NCI-H2107 (cell line): ENCODE measurements at regions not wholly inside any gene's neighbourhood (a gene's known extent, or its start where the extent isn't known, plus 50 kb on each side); places are given as distances from the start of the nearest gene placed in this dataset.

Source experiments
- DNase-seq: peaks from one replicate; lab custom pipeline; 2025; lab: John Stamatoyannopoulos, UW

DNA sequence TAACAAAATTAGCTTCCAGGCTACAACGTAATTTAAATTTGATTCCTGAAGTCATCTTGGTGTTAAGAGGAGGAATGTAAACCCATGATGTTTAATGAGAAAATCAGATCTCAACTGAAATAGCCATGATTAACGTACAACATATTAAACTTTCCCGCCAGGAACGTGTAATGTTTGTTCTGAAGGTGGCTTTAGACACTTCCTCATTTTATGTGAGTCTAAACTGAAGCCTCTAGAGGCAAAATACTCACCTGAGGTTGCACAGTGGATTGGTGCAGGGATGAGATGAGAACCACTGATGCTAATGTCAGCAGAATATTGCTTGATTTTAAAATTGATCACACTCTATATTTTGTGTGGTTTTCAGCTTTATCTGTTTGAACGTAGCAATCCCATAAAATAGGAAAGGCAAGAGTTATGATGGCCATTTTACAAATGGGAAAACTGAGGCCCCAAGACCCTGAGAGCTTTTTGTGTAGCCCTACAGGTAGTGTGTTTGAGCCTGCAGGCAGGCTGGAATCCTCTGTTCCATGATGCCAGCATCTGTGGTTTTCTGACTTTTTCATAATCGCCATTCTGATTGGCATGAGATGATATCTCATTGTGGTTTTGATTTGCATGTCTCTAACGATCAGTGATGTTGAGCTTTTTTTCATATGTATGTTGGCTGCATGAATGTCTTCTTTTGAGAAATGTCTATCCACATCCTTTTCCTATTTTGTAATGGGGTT, 243.7 kb upstream of the BMPER start:
- no peak for DNase-seq

DNA sequence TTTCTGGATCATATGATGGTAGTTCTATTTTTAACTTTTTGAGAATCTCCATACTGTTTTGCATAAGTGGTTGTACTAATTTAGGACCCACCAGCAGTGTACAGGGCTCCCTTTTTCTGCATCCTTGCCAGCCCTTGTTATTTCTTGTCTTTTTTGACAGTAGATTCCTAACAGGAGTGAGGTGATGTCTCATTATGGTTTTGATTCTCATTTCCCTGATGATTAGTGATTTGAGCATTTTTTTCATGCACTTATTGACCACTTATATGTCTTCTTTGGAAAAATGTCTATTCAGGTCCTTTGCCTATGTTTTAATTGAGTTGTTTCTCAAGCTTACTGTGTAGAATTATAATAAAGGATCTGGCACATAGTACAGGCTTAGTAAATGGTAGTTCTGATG, 238.8 kb upstream of the BMPER start:
- no peak for DNase-seq

DNA sequence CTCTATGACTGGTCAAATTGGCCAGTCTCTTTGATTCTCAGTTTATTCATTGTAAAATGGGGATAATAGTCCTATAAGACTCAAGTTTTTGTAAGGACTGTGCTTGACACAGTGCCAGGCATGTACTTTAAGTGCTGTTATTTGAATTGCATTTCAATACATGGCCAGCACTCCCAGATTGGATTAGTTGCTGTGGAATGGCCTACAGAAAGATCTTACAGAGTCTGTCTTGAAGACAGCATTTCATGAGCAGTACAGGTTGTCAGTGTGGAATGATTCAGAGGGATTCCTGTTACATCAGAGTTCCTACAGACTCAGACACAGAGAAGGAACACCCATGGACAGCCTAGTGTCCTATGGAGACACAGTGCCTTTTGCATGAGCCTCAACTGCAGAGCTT, 238.1 kb upstream of the BMPER start:
- DNase-seq = no peak

DNA sequence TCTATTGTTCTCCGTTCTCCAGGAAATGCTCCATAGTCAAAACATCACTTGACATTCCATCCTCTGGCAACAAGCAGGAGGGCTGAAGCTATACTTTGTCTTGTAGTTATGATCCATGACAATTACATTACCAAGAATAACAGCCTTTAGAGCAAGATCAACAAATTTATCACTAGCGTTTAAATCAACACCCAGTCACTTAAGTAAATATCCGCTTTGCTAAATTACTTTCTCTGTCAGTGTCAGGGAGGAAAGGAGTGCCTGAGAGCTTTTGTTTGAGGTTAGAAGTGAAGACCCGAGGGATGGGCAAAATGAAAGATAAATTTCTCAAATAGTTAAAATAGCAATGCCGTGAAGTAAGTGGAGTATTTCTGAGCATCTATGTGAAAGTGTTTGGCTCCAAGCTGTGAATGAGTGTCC, 236.1 kb upstream of the BMPER start:
- DNase-seq = no peak

DNA sequence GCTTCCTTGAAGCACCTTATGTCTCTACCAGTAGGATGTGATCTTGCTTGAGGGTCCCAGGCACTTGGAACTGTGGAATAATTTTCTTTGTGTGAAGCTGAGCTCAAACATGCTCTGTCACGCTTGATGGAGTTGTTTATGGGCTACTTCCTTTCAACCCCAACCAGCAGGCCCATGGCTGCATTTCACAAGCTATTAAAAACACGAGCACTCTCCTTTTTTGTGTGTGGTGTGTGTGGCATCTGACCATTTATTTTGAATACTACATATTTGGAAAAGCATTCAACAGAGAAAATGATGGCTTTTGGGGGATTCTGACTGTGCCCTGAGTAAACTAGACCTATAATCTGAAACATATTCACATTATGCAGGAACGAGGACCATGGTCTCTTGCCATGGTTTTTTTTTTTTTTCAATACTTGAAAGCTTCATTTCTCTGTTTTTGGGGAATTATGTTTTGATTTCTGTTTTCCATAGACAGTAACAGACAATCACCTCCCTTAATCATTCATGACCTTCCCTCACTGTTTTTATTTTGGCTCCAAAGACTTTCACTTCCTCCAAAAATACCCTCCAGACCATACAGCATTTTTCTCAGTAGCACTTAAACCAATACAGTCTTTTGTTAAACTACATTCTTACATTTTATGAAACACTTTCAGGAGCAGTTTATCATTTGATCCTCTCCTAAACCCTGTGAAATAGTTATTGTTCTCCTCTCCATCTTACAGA, 233.6 kb upstream of the BMPER start:
- no peak for DNase-seq

DNA sequence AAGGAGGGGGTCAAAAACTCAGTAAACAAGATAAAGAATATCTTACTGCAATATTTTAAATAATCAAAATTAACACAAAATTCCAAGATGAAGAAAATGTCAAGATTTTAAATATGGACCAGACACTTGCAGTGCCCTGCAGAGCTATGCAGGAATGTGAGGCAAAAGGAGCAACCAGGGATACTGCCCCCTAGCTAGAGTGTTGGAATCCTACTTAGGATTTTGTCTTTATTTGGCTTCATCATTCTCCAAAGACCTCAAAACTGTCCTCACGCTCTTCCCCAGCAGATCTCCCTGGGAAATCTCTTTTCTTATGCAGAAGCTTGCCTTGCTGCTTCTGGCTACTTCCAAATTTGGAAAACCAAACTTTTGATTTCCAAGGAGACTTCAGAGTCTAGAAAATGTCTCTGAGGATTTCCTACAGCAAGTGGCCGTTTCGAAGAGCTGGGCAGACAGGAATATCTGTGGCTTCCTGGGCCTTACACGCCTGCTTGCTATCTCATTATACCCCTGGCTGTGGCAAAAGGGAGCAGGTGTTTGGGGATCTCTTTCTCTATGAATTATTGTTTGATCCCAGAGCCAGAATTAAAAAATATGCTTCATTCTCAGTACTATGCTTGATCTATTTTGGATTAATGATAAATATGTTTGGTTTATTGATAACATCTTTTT, 232.2 kb upstream of the BMPER start:
- no peak for DNase-seq

DNA sequence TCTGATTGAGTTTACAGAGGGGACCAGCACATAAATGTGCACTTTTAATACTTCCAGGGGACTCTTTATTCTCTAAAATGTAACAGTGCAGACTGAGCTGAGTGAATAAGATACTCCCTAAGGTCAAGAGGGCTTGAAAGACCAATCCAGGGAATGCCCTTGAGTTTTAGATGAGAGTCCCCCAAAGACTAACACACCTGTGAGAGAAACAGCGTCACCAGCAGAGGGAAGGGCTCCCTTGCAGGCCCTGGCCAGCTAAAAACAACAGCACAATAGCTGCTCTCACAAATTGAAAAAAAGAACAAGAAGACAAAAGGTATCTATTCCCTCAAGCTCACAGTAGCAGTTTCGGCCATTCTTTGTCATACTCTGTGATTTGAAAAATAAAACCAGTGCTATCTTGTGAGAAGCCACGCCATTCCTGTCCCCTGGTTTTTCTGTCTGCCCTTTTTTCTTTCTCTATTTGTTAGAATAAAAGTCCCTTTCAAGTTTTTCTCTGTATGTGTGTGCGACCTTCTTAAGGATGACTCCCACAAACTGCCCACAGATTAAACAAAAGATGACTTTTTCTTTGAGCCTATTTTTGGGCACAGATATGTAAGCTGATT, 230.4 kb upstream of the BMPER start:
- DNase-seq = no peak

DNA sequence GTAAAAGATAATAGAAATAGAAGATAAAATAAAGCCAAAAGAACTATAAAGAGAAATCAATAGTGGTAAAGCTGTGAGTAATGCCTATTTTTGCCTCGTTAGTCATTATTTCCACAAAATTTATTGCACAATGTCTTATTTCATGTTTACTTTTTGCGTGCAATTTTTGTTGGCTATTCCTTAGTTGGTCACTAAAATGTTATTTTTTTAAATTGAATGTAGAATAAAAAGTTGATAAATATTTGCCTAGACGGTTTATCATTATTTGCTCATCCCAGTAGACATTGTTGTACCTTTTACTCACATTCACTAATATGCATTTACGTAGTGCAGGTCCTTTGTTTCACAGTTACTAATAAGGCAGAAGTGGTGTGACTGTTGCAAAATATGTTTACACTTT, 227.8 kb upstream of the BMPER start:
- DNase-seq = no peak

DNA sequence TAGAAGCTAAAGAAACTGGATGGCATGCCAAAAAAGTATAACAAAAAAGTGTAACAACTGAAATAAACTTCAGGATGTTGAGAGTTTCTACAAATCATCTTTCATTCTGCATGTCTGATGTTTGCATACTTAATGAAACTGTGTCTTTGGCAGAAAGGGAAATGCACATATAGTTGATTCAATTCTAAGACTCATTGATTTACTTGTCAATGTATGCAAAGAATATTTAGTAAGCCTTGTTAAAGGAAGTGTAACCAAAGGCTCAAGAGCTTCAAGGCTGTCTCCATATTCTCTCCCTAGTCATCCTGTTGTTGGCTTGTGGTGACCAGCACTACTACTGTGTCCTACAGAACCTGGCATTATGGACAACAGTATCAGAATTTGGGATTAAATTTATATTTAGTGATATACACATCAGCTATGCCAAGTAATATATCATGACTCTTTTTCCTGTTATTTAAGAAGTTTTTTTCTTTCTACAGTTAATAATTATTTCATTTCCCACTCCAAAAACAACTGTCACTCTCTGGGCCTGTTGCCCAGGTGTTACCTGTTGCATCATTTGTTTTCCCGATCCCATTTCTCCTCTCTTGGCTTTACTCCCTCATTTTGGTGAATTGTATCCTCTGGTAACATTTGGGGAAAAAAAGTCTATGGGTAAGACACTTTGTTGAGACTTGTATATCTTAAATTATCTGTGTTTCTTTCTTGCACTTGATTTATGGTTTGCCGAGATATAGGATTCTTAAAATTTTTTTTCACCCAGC, 226.6 kb upstream of the BMPER start:
- no peak for DNase-seq

DNA sequence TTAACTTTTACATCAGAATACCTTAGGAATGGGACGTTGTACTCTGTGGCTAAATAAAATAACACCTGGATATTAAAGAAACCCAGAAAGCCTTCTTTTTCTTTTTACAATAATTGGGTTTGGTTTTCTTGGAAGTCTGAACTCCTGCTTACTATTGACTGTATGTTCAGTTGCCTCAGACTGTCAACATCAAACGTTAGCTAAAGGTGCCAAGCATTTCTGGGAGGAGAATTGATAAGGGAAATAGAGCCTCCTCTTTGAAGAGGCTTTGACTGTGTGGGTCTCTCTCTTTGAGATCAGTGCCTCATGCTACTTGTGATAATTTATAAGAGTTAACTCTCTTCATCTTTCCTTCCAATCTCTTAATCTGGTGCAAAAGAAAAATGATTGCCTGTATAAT, 224.7 kb upstream of the BMPER start:
- DNase-seq = no peak

DNA sequence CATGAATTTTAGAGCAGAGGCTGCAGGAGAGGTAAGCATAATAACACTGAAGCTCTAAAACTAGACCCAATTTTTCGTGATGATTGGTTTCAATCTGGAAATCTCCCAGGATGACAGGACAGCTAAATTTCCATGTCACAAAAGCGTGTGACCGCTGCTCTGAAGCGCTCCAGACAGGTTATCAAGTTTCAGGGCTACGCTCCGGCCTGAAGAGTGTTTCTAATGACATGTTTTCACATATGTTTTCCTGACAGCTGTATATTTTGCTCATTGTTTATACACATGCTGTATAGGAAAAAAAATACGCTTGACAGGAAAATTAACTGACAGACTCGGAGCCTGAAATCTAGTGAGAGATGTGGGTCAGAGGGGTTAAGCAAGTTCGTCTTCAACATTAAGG, 219.8 kb upstream of the BMPER start:
- DNase-seq = no peak

DNA sequence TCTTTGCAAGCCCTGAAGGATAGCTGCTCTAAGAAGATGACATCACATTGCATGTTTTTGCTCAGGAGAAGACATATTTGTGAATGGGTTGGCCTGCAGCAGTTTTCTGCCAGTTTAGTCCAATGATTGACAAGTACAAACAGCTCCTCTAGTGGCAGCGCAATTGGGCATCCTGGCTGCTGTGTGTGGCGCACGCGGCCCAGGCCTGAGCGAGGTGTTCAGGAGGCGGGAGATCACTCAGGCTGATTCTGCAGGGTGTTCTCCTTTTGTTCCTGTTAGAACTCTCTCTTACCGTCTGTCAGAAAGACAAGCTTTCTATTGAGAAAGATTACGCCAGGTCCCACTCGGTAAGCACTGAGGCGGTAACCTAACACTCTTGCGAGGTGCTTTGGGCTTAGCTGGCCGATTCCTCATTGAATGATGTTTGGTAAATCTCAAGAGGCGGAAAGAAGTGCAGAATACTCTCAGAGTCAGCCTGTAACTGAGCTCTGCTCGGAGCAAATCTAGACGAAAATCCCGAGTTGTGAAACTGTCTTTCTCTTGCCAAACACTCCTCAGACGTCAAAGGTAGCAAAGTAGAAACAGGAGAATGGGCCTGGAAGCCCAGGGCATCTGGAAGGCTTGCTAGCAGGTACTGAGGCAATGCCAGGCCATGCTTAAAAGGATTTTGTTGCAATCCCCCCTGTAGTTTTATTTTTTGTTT, 219.2 kb upstream of the BMPER start:
- DNase-seq = peak; percentile 67

DNA sequence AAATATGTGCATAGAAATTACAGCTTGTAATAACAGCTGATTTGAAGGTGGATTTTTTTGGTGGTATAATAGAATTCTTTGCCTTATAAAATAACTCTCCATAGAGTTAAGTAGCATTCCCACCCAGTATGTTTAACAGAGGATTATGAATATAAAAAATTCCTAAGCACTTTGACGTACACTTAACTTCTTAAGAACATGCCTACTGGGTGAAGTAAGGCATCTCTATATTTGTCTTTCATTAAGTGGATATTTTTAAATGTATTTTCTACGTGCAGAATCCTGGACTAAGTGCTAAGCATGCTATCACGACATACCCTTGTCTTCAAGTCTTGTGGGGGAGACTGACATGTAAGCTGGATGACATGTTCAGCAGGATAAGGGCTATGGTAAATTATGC, 217.7 kb upstream of the BMPER start:
- no peak for DNase-seq

DNA sequence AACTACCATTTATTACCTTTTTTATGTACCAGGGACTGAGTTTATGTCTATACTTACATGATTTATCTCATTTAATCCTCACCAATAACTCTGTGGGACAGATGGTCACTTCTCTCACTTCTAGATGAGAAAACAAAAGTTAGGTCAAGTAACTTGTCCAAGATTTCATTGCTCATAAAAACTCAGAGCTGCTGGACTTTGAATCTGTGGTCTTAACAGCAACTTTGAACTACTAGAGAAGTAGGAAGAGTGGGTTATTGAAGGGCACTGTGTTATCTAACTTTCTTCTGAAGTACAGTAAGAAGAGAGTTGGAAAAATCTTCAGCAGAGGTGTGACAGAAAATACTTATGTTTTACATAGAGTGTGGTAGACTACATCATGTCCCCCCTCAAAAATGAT, 214.2 kb upstream of the BMPER start:
- no peak for DNase-seq

DNA sequence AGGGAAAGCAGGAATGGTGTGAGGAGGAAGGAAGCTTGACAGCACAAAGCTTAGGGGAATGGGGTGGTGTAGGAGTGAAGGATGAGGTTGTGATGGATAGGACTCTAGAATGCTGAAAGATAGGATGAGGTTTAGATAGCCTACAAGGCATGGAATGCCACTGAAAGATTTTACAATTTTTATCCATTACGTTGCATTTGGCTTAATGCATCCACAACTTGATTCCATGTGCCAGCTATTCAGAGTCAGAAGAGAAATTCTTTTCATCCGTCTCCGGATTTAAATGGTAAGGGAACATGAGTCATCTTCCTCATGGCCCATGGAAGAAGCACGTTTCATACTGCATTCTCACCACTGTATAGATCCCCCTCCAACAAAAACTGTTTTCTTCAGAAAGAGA, 212.4 kb upstream of the BMPER start:
- no peak for DNase-seq

DNA sequence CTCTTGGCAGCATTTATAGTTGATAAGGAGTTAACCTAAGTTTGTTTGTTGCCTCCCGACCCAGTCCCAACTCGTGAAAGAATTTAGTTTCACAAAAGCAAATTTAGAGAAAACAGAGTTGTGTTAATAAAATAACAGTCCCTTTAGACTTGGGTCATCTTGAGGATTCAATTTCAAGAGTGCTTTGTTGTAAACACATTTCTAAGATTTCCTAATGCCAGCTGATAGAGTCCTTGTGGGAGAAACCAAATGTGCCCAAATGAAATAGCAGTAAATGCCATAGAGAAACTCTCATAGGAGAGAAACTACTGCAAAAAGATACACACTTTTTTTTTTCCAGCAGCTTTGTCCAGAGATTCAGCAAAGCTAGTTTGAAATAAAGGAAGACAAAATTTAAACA, 211.3 kb upstream of the BMPER start:
- DNase-seq = no peak

DNA sequence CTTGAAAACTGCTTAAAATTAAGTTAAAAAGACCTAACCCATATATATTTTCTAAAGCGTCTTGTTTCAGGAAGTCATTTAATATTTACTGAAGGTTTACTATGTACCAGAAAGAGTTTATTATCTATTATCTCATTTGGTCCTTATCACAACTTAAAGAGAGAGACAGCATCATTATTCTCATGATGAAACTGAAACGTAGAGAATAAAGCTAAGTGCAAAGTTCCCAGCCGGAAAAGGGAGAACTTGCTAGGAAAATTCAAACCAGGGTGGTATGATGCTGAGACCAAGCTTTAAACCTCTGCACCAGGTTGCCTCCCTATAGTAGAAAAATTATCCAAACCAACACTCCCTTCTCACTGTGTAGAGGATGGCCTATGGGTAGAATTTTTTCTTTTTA, 207.7 kb upstream of the BMPER start:
- no peak for DNase-seq

DNA sequence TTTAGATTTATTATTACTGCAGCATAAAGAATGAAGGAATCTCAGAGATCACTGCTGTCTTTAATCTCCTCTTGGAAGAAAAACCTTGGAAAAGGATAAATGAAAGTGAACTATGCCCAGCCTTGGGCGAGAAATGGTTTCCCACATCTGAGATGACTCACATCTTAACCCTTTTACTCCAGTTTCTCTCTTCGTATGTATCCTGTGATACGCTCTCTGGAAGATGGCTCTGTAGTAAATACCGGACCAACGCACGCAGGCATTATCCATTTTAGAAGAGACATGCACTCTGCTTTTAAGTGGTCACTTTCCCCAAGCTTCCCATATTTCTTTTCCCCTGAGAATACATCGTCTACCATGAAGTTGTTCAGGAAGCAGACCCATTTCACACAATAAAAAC, 207.3 kb upstream of the BMPER start:
- no peak for DNase-seq

DNA sequence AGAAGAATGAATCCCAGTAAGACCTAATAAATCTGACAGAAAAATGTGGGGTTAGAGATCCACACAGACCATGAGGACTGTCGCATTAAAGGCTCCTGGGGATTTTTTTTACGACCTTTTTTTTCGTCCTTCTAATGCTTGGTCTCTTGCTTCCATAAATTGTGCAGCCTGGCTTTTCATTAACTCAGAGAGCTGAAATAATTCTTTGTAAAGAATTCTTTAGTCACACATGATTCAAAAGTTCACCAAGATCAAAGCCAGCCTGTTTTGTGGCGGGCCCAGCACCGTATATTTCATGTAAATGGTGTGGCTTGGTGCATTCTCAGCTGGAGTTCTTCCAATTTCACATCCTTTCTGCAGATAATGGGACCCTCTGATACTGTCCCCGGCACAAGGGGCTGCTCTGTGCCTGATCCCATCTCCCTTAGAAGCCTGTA, 206.6 kb upstream of the BMPER start:
- DNase-seq = no peak

DNA sequence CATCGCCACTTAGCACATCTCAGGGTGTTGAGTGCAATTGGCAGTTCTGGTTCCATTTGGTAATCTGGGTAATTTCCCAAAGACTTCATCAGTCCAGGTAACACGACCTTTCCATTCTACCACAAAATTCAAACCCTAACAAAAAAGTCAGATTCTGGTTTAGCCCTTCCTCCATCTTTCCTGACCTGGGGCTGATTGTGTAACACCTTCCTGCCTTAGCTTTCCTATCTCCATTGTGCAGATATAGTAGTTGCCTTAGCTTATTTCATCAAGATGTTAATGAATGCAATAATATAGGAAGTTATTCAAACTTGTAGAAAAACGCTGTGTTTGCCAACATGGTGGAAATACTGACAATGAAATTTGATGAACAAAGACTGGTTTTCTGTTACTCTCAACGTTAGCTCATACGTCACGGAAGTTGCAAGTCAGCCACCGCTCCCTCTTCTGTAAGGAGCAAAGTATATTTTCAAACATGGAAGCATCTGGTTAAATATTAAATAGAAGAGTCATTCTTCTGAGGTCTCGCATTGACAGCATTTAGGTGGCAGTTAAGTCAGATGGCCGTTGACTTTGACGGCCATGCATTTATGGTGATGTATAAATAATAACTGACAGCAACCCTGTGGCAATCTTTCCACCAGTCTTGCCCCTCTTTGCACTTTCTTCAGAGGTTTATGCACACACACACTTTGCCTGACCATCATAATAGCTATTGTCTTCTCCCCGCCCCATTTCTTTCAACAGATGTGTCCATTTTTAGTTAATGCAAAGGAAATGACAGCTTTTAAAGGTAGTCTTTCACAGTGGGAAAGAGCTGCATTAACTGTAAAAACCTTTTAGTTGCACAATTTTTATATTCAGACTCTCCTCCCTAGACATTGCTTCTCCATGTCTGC, 205.1 kb upstream of the BMPER start:
- DNase-seq = no peak
